Mesenchymal stem cell (in vitro differentiated cells and primary cell): ENCODE measurements at regions not wholly inside any gene's neighbourhood (a gene's known extent, or its start where the extent isn't known, plus 50 kb on each side); places are given as distances from the start of the nearest gene placed in this dataset.

ENCODE experiments used
- DNase-seq: peaks from one replicate; pipeline ENCODE4 v3.0.0-alpha.2; 2013
- H2AFZ ChIP-seq: one replicate; pipeline ENCODE4 v1.6.1; 2013; ENCODE audit warnings: low read depth, mild to moderate bottlenecking, control low read depth, inconsistent platforms, low read length, moderate library complexity
- H2AK5ac ChIP-seq: 2 replicates; pipeline ENCODE4 v1.6.1; 2013; ENCODE audit warnings: low read length, moderate library complexity, mild to moderate bottlenecking, inconsistent platforms; ENCODE audit not compliant: severe bottlenecking
- H2BK120ac ChIP-seq: one replicate; pipeline ENCODE4 v1.6.1; 2013; ENCODE audit warnings: low read depth, mild to moderate bottlenecking, inconsistent platforms, low read length, moderate library complexity
- H2BK12ac ChIP-seq, 2 experiments: one replicate each; pipeline ENCODE4 v1.6.1; 2013; ENCODE audit warnings: inconsistent platforms in 2 of 2, low read length in 2 of 2, mild to moderate bottlenecking in 2 of 2, moderate library complexity in 2 of 2, control low read depth in 1 of 2
- H2BK15ac ChIP-seq: one replicate; pipeline ENCODE4 v1.6.1; 2013; ENCODE audit warnings: mild to moderate bottlenecking, low read depth, inconsistent platforms; ENCODE audit not compliant: poor library complexity, severe bottlenecking
- H2BK5ac ChIP-seq: 2 replicates; pipeline ENCODE4 v1.6.1; 2013; ENCODE audit warnings: low read depth, mild to moderate bottlenecking, low read length, control low read depth, inconsistent platforms; ENCODE audit not compliant: poor library complexity, severe bottlenecking
- H3K14ac ChIP-seq, 2 experiments: one replicate each; pipeline ENCODE4 v1.6.1; 2013; ENCODE audit warnings: inconsistent platforms in 2 of 2, low read length in 2 of 2, control low read depth in 1 of 2, mild to moderate bottlenecking in 1 of 2, moderate library complexity in 1 of 2
- H3K18ac ChIP-seq, 2 experiments: one replicate each; pipeline ENCODE4 v1.6.1; 2013; ENCODE audit warnings: inconsistent platforms in 2 of 2, low read length in 2 of 2, control low read depth in 1 of 2, low read depth in 1 of 2, mild to moderate bottlenecking in 1 of 2
- H3K23ac ChIP-seq, 2 experiments: one replicate each; pipeline ENCODE4 v1.6.1; 2013; ENCODE audit warnings: inconsistent platforms in 2 of 2, low read length in 2 of 2, mild to moderate bottlenecking in 2 of 2, moderate library complexity in 2 of 2, control low read depth in 1 of 2
- H3K27ac ChIP-seq: 2 replicates; pipeline ENCODE4 v1.5.1; 2013; ENCODE audit warnings: mild to moderate bottlenecking, moderate library complexity, low read length, control low read depth, inconsistent platforms; ENCODE audit not compliant: poor library complexity, severe bottlenecking
- H3K27me3 ChIP-seq, 2 experiments: 2 replicates each; pipeline versions ENCODE4 v1.6.1 to v1.7.0; 2013; ENCODE audit warnings: low read length in 2 of 2, mild to moderate bottlenecking in 2 of 2, moderate library complexity in 2 of 2, control low read depth in 1 of 2, inconsistent platforms in 1 of 2; ENCODE audit not compliant: control insufficient read depth in 1 of 2, insufficient read depth in 1 of 2
- H3K36me3 ChIP-seq, 2 experiments: 2 replicates each; pipeline versions ENCODE4 v1.6.1 to v1.7.0; 2013; ENCODE audit warnings: low read length in 2 of 2, control low read depth in 1 of 2, inconsistent platforms in 1 of 2, low read depth in 1 of 2, mild to moderate bottlenecking in 1 of 2; ENCODE audit not compliant: insufficient read depth in 2 of 2, control insufficient read depth in 1 of 2
- H3K4ac ChIP-seq, 2 experiments: one replicate each; pipeline ENCODE4 v1.6.1; 2013; ENCODE audit warnings: inconsistent platforms in 2 of 2, low read length in 2 of 2, mild to moderate bottlenecking in 2 of 2, moderate library complexity in 2 of 2, control low read depth in 1 of 2, low read depth in 1 of 2
- H3K4me1 ChIP-seq: 2 replicates; pipeline ENCODE4 v1.6.1; 2013; ENCODE audit warnings: low read depth, low read length, control low read depth; ENCODE audit not compliant: control insufficient read depth, insufficient read depth
- H3K4me2 ChIP-seq: 2 replicates; pipeline ENCODE4 v1.6.1; 2013; ENCODE audit warnings: low read length, mild to moderate bottlenecking, inconsistent platforms; ENCODE audit not compliant: poor library complexity, severe bottlenecking
- H3K4me3 ChIP-seq, 2 experiments: 2 replicates each; pipeline versions ENCODE4 v1.5.1 to v1.7.0; 2013; ENCODE audit warnings: low read length in 2 of 2, mild to moderate bottlenecking in 2 of 2, control low read depth in 1 of 2, low read depth in 1 of 2; ENCODE audit not compliant: insufficient read depth in 1 of 2
- H3K79me1 ChIP-seq: replicated peaks from 2 replicates; pipeline ENCODE4 v1.6.1; 2013; ENCODE audit warnings: mild to moderate bottlenecking, control low read depth, low read length, inconsistent platforms; ENCODE audit not compliant: poor library complexity, severe bottlenecking
- H3K9ac ChIP-seq: 2 replicates; pipeline ENCODE4 v1.7.0; 2013; ENCODE audit warnings: mild to moderate bottlenecking, low read length, moderate library complexity
- H3K9me3 ChIP-seq: 2 replicates; pipeline ENCODE4 v1.7.0; 2013; ENCODE audit warnings: mild to moderate bottlenecking, low read length; ENCODE audit not compliant: control insufficient read depth
- H4K8ac ChIP-seq: one replicate; pipeline ENCODE4 v1.6.1; 2013; ENCODE audit warnings: inconsistent platforms, mild to moderate bottlenecking, low read length, moderate library complexity
- H4K91ac ChIP-seq: one replicate; pipeline ENCODE4 v1.6.1; 2013; ENCODE audit warnings: mild to moderate bottlenecking, low read length, inconsistent platforms
- WGBS: methylation state at CpG from one replicate; pipeline ENCODE4 v1.1.7; 2013; ENCODE audit warnings: mixed read lengths; 5-methylcytosine and 5-hydroxymethylcytosine counted together

DNA sequence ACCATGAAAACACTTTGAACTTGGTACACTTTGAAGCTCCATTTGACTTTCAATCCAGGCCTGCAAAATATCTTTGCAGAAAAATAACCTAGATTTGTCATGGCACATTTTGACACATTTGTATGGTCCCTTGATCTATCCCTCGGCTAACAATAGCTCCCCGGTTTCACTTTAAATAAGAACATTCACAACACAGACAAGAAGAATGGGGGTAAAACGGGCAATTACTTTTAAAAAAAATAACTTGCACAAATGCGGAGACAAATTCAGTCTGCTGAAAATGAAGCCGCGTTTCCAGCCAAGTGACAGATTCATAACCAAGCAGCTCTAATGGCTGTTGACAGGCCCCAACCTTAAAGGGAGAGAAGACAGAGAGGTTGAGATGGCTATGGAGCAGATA lies 218.2 kb downstream of the NPHP4 start:
- no peak overlapping the region for H2AFZ ChIP-seq
- no peaks in the 10 kb centered on the region for H3K79me1 ChIP-seq
- H3K9me3 ChIP-seq = no peaks in the 10 kb centered on the region
- H3K27ac ChIP-seq = no peak overlapping the region
- no peak overlapping the region for H3K4ac ChIP-seq
- 85% methylated on average over 6 of the region's 6 CpGs for WGBS
- H3K23ac ChIP-seq = no peak overlapping the region
- no peak overlapping the region for H2BK5ac ChIP-seq
- no peak overlapping the region for H3K14ac ChIP-seq
- H3K27me3 ChIP-seq = no peaks in the 10 kb centered on the region
- H2BK12ac ChIP-seq = no peak overlapping the region
- H3K4me3 ChIP-seq = no peak overlapping the region
- no peak for DNase-seq
- no peak overlapping the region for H2BK15ac ChIP-seq
- no peak overlapping the region for H3K4me2 ChIP-seq
- H3K36me3 ChIP-seq = no peaks in the 10 kb centered on the region
- H3K18ac ChIP-seq = no peak overlapping the region
- H3K4me1 ChIP-seq = no peaks in the 10 kb centered on the region
- no peak overlapping the region for H4K91ac ChIP-seq
- H3K9ac ChIP-seq = no peak overlapping the region
- H2BK120ac ChIP-seq = no peak overlapping the region
- H4K8ac ChIP-seq = no peak overlapping the region
- no peak overlapping the region for H2AK5ac ChIP-seq

- H3K79me1 ChIP-seq = no peaks in the 10 kb centered on the region
Measured at GRCh38 chr1:5771788-5772187, 220.4 kb downstream of the NPHP4 start.

DNA sequence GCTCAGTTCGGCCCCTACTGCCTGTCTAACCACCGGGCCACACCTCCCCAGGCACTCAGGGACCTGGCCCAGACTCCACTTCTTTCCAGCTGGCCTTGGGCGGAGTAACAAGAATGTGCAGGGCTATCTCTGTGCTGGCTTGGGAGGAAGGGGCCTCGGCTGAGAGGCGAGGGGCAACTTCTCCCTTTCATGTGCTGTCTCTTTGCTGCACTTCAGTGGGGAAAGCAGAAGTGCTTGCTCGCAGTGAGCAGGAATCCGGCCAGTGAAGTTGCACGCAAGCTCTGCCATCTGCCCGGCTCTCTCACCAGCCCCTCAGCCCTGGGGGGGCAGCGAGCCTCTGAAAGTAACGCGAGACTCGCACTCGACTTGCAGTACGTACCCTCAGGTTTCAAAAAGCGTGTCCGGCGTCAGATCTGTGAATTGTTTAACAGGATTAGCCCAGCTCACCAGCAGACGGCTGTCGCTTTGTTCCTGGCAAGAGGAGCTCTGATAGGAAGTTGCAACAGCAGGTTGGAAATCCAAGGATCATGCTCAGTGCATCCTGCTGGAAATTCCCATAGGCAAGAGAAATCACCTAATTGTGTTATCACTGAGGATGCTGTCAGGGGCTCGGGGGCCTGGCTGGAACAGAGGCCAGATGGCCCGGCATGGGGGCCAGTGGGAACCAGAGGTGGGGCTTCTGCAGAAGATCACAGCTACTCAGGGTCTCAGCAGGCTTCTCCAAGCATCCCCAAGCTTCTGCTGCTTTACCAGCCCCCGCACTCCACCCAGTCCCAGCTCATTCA lies 221.1 kb downstream of the NPHP4 start:
- Histone ChIP-seq H3K36me3 (no peaks in the 10 kb centered on the region), H4K91ac (no peak overlapping the region), H3K18ac (no peak overlapping the region), H3K4ac (no peak overlapping the region), H3K14ac (no peak overlapping the region), H3K9ac (no peak overlapping the region), H2AK5ac (no peak overlapping the region), H3K9me3 (no peaks in the 10 kb centered on the region), H3K23ac (no peak overlapping the region), H3K4me2 (no peak overlapping the region), H2BK15ac (no peak overlapping the region), H3K4me3 (peak overlapping the region in 1 of 2 experiments; percentile 59), H2AFZ (no peak overlapping the region), H3K27ac (no peak overlapping the region), H2BK120ac (no peak overlapping the region), H2BK5ac (no peak overlapping the region), H2BK12ac (no peak overlapping the region), H3K4me1 (no peaks in the 10 kb centered on the region), H3K79me1 (no peaks in the 10 kb centered on the region), H4K8ac (no peak overlapping the region), H3K27me3 (peaks cover 0 to 10% of the 10 kb centered on the region in 2 experiments)
- 40% methylated on average over 22 of the region's 23 CpGs for WGBS
- DNase-seq = no peak

More at GRCh38 chr1:5771788-5772187, 220.4 kb downstream of the NPHP4 start:
- no peaks in the 10 kb centered on the region for H3K9me3 ChIP-seq
- 81% methylated on average over 2 of the region's 2 CpGs for WGBS
- no peak overlapping the region for H2BK15ac ChIP-seq
- H3K18ac ChIP-seq = no peak overlapping the region
- no peak for DNase-seq
- H2AFZ ChIP-seq = no peak overlapping the region
- H3K27ac ChIP-seq = no peak overlapping the region
- no peak overlapping the region for H2BK5ac ChIP-seq
- H3K9ac ChIP-seq = no peak overlapping the region
- H3K4me3 ChIP-seq = no peak overlapping the region
- no peaks in the 10 kb centered on the region for H3K36me3 ChIP-seq
- no peak overlapping the region for H2AK5ac ChIP-seq
- H4K8ac ChIP-seq = no peak overlapping the region
- H3K4me2 ChIP-seq = no peak overlapping the region
- H3K4ac ChIP-seq = no peak overlapping the region
- H4K91ac ChIP-seq = no peak overlapping the region
- H2BK120ac ChIP-seq = no peak overlapping the region
- H2BK12ac ChIP-seq = no peak overlapping the region
- peaks cover 0 to 10% of the 10 kb centered on the region in 2 experiments for H3K27me3 ChIP-seq
- H3K23ac ChIP-seq = no peak overlapping the region
- no peak overlapping the region for H3K14ac ChIP-seq
- no peaks in the 10 kb centered on the region for H3K4me1 ChIP-seq

DNA sequence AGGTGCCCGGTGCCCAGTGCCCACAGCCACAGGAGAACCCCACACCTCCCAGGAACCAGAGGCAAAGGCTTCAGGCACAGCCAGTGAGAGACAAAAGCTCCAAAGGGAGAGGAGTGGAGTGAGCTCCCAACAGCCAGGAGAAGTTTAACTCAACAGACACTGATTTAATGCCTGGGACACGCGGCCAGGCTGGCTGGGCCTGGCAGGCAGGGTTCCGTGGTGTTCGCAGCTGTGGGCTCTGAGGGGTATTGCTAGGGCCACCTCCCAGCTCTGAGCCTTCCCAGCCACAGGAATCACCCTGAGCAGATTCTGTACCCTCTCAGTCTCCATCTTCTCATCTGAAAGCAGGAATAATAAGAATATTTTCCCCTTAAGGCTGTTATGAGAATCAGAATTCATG lies 222.5 kb downstream of the NPHP4 start:
- no peak for DNase-seq
- Histone ChIP-seq H3K4ac (no peak overlapping the region), H2BK120ac (no peak overlapping the region), H3K9me3 (no peaks in the 10 kb centered on the region), H3K9ac (no peak overlapping the region), H2BK15ac (no peak overlapping the region), H2BK5ac (no peak overlapping the region), H3K14ac (no peak overlapping the region), H3K4me2 (no peak overlapping the region), H2BK12ac (no peak overlapping the region), H3K36me3 (no peaks in the 10 kb centered on the region), H4K91ac (no peak overlapping the region), H2AFZ (no peak overlapping the region), H3K27me3 (peaks cover 0 to 10% of the 10 kb centered on the region in 2 experiments), H3K23ac (no peak overlapping the region), H3K27ac (no peak overlapping the region), H3K79me1 (no peaks in the 10 kb centered on the region), H2AK5ac (no peak overlapping the region), H3K4me1 (no peaks in the 10 kb centered on the region), H3K4me3 (no peak overlapping the region), H3K18ac (no peak overlapping the region), H4K8ac (no peak overlapping the region)
- WGBS = 73% methylated on average over 5 of the region's 5 CpGs
